H1 (cell line): ENCODE measurements at regions not wholly inside any gene's neighbourhood (a gene's known extent, or its start where the extent isn't known, plus 50 kb on each side); places are given as distances from the start of the nearest gene placed in this dataset.

ENCODE experiments used
- PHF8 ChIP-seq: fragments of 200-600 bp; sonication (generic); conservative IDR thresholded peaks from 2 replicates; pipeline ENCODE4 v1.7.1; 2012; ENCODE audit warnings: low read depth, mild to moderate bottlenecking, inconsistent platforms, low read length, moderate library complexity
- RBBP5 ChIP-seq: IDR thresholded peaks from 2 replicates; pipeline ENCODE4 v1.7.1; 2012; ENCODE audit warnings: low read depth, mild to moderate bottlenecking, inconsistent platforms, low read length, moderate library complexity, borderline replicate concordance
- SIN3A ChIP-seq, 2 experiments: IDR thresholded peaks in 1 of 2; conservative IDR thresholded peaks in 1 of 2; 2 replicates each; pipeline ENCODE4 v1.6.1; 2011 to 2012; ENCODE audit warnings: low read length in 2 of 2, improper control_type of control experiment in 1 of 2, low read depth in 1 of 2, mild to moderate bottlenecking in 1 of 2
- TF ChIP-seq, protein P1 (sequence below): fragments of 300-600 bp; sonication (generic); IDR thresholded peaks from 2 replicates; pipeline ENCODE4 v1.7.1; 2012; ENCODE audit warnings: low read length, moderate library complexity, mild to moderate bottlenecking, inconsistent platforms; ENCODE audit not compliant: insufficient replicate concordance

DNA sequence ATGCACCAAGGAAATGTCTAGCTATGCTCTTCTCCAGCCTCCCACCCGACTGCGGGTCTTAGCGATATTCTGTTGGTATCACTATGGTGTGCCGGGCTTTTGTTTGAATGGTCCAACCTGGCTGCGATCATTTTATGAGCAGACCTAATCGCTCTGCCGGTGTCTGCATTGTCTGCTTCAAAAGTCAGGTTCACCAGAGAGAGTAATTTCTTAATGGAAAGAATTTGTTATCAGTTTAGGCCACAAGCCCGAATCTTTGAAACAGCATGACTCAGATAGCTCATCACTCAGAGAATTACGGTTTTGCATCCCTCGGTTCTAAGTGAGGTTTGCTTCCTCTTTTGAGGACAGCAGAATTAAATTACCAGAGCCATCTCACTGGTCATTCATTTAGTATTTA is 521.0 kb upstream of the ARID1B start (continued):
- TF ChIP-seq SIN3A (conservative IDR thresholded peaks at IDR 0.05 in 1 of 2, IDR thresholded peaks at IDR 0.05 in 1 of 2; ENCODE audit: low read depth in 1 of 2, low read length in 2 of 2) (no peak), PHF8 (no peak), RBBP5 (no peak)
- TF ChIP-seq, protein P1, sequence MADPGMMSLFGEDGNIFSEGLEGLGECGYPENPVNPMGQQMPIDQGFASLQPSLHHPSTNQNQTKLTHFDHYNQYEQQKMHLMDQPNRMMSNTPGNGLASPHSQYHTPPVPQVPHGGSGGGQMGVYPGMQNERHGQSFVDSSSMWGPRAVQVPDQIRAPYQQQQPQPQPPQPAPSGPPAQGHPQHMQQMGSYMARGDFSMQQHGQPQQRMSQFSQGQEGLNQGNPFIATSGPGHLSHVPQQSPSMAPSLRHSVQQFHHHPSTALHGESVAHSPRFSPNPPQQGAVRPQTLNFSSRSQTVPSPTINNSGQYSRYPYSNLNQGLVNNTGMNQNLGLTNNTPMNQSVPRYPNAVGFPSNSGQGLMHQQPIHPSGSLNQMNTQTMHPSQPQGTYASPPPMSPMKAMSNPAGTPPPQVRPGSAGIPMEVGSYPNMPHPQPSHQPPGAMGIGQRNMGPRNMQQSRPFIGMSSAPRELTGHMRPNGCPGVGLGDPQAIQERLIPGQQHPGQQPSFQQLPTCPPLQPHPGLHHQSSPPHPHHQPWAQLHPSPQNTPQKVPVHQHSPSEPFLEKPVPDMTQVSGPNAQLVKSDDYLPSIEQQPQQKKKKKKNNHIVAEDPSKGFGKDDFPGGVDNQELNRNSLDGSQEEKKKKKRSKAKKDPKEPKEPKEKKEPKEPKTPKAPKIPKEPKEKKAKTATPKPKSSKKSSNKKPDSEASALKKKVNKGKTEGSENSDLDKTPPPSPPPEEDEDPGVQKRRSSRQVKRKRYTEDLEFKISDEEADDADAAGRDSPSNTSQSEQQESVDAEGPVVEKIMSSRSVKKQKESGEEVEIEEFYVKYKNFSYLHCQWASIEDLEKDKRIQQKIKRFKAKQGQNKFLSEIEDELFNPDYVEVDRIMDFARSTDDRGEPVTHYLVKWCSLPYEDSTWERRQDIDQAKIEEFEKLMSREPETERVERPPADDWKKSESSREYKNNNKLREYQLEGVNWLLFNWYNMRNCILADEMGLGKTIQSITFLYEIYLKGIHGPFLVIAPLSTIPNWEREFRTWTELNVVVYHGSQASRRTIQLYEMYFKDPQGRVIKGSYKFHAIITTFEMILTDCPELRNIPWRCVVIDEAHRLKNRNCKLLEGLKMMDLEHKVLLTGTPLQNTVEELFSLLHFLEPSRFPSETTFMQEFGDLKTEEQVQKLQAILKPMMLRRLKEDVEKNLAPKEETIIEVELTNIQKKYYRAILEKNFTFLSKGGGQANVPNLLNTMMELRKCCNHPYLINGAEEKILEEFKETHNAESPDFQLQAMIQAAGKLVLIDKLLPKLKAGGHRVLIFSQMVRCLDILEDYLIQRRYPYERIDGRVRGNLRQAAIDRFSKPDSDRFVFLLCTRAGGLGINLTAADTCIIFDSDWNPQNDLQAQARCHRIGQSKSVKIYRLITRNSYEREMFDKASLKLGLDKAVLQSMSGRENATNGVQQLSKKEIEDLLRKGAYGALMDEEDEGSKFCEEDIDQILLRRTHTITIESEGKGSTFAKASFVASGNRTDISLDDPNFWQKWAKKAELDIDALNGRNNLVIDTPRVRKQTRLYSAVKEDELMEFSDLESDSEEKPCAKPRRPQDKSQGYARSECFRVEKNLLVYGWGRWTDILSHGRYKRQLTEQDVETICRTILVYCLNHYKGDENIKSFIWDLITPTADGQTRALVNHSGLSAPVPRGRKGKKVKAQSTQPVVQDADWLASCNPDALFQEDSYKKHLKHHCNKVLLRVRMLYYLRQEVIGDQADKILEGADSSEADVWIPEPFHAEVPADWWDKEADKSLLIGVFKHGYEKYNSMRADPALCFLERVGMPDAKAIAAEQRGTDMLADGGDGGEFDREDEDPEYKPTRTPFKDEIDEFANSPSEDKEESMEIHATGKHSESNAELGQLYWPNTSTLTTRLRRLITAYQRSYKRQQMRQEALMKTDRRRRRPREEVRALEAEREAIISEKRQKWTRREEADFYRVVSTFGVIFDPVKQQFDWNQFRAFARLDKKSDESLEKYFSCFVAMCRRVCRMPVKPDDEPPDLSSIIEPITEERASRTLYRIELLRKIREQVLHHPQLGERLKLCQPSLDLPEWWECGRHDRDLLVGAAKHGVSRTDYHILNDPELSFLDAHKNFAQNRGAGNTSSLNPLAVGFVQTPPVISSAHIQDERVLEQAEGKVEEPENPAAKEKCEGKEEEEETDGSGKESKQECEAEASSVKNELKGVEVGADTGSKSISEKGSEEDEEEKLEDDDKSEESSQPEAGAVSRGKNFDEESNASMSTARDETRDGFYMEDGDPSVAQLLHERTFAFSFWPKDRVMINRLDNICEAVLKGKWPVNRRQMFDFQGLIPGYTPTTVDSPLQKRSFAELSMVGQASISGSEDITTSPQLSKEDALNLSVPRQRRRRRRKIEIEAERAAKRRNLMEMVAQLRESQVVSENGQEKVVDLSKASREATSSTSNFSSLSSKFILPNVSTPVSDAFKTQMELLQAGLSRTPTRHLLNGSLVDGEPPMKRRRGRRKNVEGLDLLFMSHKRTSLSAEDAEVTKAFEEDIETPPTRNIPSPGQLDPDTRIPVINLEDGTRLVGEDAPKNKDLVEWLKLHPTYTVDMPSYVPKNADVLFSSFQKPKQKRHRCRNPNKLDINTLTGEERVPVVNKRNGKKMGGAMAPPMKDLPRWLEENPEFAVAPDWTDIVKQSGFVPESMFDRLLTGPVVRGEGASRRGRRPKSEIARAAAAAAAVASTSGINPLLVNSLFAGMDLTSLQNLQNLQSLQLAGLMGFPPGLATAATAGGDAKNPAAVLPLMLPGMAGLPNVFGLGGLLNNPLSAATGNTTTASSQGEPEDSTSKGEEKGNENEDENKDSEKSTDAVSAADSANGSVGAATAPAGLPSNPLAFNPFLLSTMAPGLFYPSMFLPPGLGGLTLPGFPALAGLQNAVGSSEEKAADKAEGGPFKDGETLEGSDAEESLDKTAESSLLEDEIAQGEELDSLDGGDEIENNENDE = no peak
- TF ChIP-seq, all 59 proteins: peak for 0
